ENCODE measurements at regions not wholly inside any gene's neighbourhood (a gene's known extent, or its start where the extent isn't known, plus 50 kb on each side); places are given as distances from the start of the nearest gene placed in this dataset.

DNA sequence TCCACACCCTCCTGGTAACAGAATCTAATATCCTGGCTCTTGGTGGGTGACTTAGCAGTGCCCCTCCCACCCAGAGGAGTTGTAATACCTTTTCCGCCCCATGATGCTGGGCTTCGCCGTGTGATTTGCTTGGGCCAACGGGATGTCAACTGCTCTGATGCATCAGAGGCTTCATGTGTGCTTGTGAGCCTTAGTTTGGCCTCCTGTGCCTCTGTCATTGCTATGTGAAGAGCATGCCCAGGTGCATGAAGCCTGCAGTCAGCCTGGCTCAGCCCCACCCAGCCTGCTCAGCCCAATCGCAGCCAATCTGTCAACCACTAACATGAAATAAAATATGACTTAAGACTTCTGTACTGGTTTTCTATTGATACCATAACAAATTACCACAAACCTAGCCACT lies 201.2 kb upstream of the RPL38 start:
- TF ChIP-seq, protein P1, sequence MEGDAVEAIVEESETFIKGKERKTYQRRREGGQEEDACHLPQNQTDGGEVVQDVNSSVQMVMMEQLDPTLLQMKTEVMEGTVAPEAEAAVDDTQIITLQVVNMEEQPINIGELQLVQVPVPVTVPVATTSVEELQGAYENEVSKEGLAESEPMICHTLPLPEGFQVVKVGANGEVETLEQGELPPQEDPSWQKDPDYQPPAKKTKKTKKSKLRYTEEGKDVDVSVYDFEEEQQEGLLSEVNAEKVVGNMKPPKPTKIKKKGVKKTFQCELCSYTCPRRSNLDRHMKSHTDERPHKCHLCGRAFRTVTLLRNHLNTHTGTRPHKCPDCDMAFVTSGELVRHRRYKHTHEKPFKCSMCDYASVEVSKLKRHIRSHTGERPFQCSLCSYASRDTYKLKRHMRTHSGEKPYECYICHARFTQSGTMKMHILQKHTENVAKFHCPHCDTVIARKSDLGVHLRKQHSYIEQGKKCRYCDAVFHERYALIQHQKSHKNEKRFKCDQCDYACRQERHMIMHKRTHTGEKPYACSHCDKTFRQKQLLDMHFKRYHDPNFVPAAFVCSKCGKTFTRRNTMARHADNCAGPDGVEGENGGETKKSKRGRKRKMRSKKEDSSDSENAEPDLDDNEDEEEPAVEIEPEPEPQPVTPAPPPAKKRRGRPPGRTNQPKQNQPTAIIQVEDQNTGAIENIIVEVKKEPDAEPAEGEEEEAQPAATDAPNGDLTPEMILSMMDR (IDR thresholded peaks at IDR 0.05), result no peak
- TF ChIP-seq EZH2 (IDR thresholded peaks at IDR 0.05; ENCODE audit: borderline replicate concordance, insufficient read depth, low read depth, low read length, poor library complexity, severe bottlenecking), result no peak

All from B cell (primary cell).